ENCODE measurements at regions not wholly inside any gene's neighbourhood (a gene's known extent, or its start where the extent isn't known, plus 50 kb on each side); places are given as distances from the start of the nearest gene placed in this dataset.

DNA sequence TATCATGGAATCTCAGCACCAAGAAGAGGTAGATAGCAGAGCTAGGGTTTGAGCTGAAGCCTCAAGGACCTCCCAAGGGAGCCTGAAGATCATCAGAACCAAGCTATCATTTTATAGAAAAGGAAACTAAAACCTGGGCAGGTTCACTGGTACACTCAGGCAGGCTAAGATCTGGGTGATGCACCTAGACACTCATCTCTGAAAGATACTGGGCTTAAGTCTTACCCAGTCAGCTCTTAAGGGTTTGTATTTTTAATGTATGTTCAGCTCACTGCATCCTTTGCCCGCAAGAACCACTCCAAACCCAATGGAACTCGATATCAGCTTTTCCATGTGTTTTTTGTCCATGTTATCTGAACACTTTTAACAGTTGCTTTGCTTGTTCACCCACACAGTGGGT, 78.0 kb upstream of the SLC22A16 start:
- TF ChIP-seq GABPA (IDR thresholded peaks at IDR 0.05; ENCODE audit: low read depth) (no peak), POLR2AphosphoS5 (IDR thresholded peaks at IDR 0.05; ENCODE audit: low read depth) (no peak)
- TF ChIP-seq, protein P1, sequence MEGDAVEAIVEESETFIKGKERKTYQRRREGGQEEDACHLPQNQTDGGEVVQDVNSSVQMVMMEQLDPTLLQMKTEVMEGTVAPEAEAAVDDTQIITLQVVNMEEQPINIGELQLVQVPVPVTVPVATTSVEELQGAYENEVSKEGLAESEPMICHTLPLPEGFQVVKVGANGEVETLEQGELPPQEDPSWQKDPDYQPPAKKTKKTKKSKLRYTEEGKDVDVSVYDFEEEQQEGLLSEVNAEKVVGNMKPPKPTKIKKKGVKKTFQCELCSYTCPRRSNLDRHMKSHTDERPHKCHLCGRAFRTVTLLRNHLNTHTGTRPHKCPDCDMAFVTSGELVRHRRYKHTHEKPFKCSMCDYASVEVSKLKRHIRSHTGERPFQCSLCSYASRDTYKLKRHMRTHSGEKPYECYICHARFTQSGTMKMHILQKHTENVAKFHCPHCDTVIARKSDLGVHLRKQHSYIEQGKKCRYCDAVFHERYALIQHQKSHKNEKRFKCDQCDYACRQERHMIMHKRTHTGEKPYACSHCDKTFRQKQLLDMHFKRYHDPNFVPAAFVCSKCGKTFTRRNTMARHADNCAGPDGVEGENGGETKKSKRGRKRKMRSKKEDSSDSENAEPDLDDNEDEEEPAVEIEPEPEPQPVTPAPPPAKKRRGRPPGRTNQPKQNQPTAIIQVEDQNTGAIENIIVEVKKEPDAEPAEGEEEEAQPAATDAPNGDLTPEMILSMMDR (IDR thresholded peaks at IDR 0.05; ENCODE audit: insufficient read depth, low read length): no peak
